ENCODE measurements at regions not wholly inside any gene's neighbourhood (a gene's known extent, or its start where the extent isn't known, plus 50 kb on each side); places are given as distances from the start of the nearest gene placed in this dataset.

DNA sequence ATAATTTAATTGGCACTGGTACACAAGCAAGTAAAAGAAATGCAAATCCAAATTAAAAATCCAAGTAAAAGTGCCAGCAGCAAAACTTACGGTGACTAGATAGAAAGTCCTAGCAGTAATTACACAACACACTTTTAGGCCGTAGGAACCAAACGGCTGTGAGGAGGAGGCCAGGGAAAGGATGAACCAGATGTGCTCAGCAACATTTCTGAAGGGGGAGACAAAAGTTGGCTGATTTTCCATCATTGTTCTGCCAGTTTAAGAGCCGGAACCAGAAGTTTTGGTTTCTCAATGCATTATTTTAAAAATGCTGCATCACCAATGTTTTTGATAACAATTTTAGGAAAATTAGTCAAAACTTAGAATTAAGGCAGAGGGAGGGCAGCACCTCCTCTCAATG lies 68.7 kb upstream of the ENPP6 start:
- Histone ChIP-seq H3K27me3 (no peaks in the 10 kb centered on the region), H3K9me3 (no peaks in the 10 kb centered on the region), H3K4me1 (peaks cover 0 to 8% (median 4%) of the 10 kb centered on the region in 4 donors), H3K27ac (no peak overlapping the region), H3K4me3 (no peak overlapping the region), H3K36me3 (no peaks in the 10 kb centered on the region)
- DNase-seq, result no peak
- TF ChIP-seq, protein P1, sequence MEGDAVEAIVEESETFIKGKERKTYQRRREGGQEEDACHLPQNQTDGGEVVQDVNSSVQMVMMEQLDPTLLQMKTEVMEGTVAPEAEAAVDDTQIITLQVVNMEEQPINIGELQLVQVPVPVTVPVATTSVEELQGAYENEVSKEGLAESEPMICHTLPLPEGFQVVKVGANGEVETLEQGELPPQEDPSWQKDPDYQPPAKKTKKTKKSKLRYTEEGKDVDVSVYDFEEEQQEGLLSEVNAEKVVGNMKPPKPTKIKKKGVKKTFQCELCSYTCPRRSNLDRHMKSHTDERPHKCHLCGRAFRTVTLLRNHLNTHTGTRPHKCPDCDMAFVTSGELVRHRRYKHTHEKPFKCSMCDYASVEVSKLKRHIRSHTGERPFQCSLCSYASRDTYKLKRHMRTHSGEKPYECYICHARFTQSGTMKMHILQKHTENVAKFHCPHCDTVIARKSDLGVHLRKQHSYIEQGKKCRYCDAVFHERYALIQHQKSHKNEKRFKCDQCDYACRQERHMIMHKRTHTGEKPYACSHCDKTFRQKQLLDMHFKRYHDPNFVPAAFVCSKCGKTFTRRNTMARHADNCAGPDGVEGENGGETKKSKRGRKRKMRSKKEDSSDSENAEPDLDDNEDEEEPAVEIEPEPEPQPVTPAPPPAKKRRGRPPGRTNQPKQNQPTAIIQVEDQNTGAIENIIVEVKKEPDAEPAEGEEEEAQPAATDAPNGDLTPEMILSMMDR (IDR thresholded peaks at IDR 0.05), result no peak
- intact Hi-C loops (cut with DNase I; ENCODE audit: low total_unique reads), result loop anchor here (5.0 kb wide), 2 partner anchors 186 to 251 kb away; partner anchors contain the start of gene IRF2

DNA sequence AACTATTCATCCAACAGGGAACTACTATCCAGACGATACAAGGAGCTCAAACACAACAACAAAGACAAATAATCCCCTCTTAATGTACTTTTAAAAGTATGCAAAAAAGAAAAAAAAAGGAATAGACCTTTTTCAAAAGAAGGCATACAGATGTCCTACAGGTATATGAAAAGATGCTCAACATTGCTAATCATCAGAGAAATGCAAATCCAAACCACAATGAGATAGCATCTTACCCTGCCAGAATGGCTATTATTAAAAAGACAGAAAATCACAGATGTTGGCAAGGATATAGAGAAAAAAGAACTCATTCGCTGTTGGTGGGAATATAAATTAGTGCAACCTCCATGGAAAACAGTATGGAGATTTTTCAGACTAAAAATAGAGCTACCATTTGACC lies 67.1 kb upstream of the ENPP6 start:
- Histone ChIP-seq H3K27me3 (no peaks in the 10 kb centered on the region), H3K9me3 (no peaks in the 10 kb centered on the region), H3K4me3 (no peak overlapping the region), H3K4me1 (peaks cover 0 to 8% (median 4%) of the 10 kb centered on the region in 4 donors), H3K27ac (no peak overlapping the region), H3K36me3 (no peaks in the 10 kb centered on the region)
- intact Hi-C loops (cut with DNase I; ENCODE audit: low total_unique reads), result loop anchor here (5.0 kb wide), 2 partner anchors 188 to 253 kb away; partner anchors contain the start of gene IRF2
- no peak for DNase-seq
- TF ChIP-seq, protein P1 (IDR thresholded peaks at IDR 0.05), result no peak

DNA sequence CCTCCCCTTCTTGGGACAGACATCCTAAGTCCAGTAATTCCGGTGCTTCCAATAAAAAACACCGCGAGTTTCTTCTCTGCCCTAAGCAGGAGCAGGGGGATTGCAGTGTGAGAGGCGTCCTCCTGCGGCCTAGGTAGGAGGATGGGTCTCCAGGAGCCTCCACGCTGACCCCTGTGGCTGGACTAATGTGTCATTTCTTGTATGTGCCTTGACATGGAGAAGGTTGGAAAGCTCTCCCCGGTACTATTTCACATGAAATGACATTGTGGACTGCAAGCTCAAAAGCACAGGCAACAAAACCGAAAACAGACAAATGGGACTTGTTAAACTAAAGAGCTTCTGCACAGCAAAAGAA lies 66.6 kb upstream of the ENPP6 start:
- H3K4me3 ChIP-seq, result no peak overlapping the region

DNA sequence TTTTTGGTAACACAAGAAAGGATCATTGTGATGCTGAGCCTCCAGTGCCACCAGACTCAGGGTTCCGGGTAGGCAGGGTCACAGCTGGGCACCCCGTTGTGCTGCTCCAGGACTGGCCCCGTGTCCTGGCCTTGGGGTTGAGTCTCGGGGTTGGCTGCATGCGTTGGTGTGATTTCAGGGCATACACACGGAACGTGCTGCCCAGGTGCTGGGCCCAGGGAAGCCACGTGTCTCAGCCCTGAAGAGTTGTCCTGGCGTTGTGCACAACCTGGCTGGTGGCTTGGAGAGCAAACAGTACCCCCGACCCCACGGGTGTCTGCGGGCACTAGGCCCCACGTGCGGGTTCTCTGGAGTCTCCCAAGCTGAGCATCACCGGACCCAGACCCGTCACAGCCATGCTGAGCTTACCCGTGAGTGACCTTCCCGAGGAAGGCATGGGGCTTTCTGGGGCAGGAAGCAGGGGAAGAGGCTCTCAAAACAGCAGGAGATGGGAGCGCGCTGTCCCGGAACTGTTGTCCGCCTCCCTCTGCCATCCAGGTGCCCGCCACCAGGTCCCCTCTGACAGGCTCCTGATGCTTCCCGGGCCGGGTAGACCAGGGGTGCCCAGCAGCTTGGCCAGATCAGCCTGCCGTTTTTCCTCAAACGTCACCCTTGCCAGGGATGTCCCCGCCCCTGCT lies 66.1 kb upstream of the ENPP6 start:
- TF ChIP-seq, protein P1 (IDR thresholded peaks at IDR 0.05), result no peak
- H3K4me3 ChIP-seq, result peak overlapping the region in 1 of 2 donors; percentile 12
- peaks cover 0 to 8% (median 4%) of the 10 kb centered on the region in 4 donors for H3K4me1 ChIP-seq
- no peaks in the 10 kb centered on the region for H3K9me3 ChIP-seq
- H3K27me3 ChIP-seq, result no peaks in the 10 kb centered on the region
- H3K27ac ChIP-seq, result no peak overlapping the region
- intact Hi-C loops (cut with DNase I; ENCODE audit: low total_unique reads), result no loop called here
- no peak for DNase-seq
- no peaks in the 10 kb centered on the region for H3K36me3 ChIP-seq

More for the DNA sequence above, 66.6 kb upstream of the ENPP6 start:
- H3K4me1 ChIP-seq, result peaks cover 0 to 8% (median 4%) of the 10 kb centered on the region in 4 donors
- no peaks in the 10 kb centered on the region for H3K9me3 ChIP-seq
- intact Hi-C loops (cut with DNase I; ENCODE audit: low total_unique reads), result no loop called here
- TF ChIP-seq, protein P1 (IDR thresholded peaks at IDR 0.05), result no peak
- no peaks in the 10 kb centered on the region for H3K36me3 ChIP-seq
- H3K27me3 ChIP-seq, result no peaks in the 10 kb centered on the region
- no peak for DNase-seq
- H3K27ac ChIP-seq, result no peak overlapping the region

DNA sequence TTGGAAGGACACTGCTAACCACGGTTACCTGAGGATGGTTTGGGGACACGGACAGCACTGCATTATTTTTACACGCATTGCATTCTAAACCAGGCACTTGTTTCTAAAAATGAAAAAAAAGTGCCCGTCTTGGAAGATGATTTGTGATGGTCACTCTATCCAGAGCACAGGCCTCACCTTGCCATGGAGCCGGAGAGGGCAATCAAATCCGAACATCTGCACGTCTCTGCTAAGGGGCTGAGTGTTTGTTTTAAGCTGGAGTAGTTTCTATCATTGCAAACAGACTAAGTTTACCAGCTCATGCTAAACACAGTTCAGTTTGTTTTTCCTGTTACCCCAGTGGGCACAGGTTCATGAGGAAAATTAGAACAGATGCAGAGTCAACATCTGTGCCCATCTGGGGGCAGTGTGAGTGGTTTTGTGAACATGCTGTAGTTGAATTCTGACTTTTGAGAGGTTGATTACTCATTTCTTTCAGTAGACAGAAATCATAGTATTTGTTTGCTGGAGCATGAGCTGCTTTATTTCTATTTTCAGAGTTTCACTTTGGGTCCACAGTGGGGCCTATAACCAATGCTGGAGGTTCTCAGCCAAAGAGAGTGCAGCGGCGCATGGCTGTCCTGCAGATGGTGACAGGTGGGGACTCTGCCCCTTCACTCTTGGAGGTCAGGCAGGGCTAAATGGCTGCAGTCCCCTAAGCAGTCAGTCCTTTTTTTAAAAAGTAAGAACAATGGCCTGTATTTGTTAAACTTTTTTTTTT lies 65.4 kb upstream of the ENPP6 start:
- Histone ChIP-seq H3K4me1 (peaks cover 0 to 7% (median 4%) of the 10 kb centered on the region in 4 donors), H3K4me3 (no peak overlapping the region), H3K27ac (no peak overlapping the region), H3K9me3 (no peaks in the 10 kb centered on the region), H3K36me3 (no peaks in the 10 kb centered on the region), H3K27me3 (no peaks in the 10 kb centered on the region)
- DNase-seq, result no peak
- intact Hi-C loops (cut with DNase I; ENCODE audit: low total_unique reads), result no loop called here
- TF ChIP-seq, protein P1 (IDR thresholded peaks at IDR 0.05), result no peak

Measured in tibial artery (tissue), 4 donors.